CD4-positive, alpha-beta T cell (primary cell): ENCODE measurements at regions not wholly inside any gene's neighbourhood (a gene's known extent, or its start where the extent isn't known, plus 50 kb on each side); places are given as distances from the start of the nearest gene placed in this dataset.

ENCODE experiments used
- ATAC-seq: fragments of 200-7000 bp; cut with Tn5 transposase; one replicate; pipeline ENCODE4 v1.10.0; 2022; ENCODE audit warnings: mild to moderate bottlenecking; ENCODE audit not compliant: poor library complexity
- CTCF ChIA-PET: fragments of 350-600 bp; sonication (Branson Sonifier 250); formaldehyde crosslinking; loops from one replicate; lab custom pipeline; 2021; ENCODE audit warnings: antibody characterized with exemption, inconsistent platforms; lab: Charles Lee
- POLR2A ChIA-PET: fragments of 350-600 bp; sonication (Branson Sonifier 250); formaldehyde crosslinking; loops from one replicate; lab custom pipeline; 2021; ENCODE audit warnings: antibody characterized with exemption, inconsistent platforms; lab: Charles Lee
- DNase-seq, 14 experiments: peaks; one replicate each; pipeline ENCODE4 v3.0.0-alpha.2; 2013 to 2020; ENCODE audit warnings: mixed read lengths in 2 of 14
- H3K27ac ChIP-seq, 2 donors: one replicate each; pipeline versions ENCODE4 v1.5.1 to v1.7.0; 2013; ENCODE audit warnings: low read length in 2 of 2, low read depth in 1 of 2, mild to moderate bottlenecking in 1 of 2
- H3K27me3 ChIP-seq, 2 experiments: 1 replicate in 1 of 2; 2 replicates in 1 of 2; pipeline versions ENCODE4 v1.6.1 to v1.7.0; 2013; ENCODE audit warnings: low read length in 2 of 2, control low read depth in 1 of 2, mild to moderate bottlenecking in 1 of 2, moderate library complexity in 1 of 2; ENCODE audit not compliant: insufficient read depth in 2 of 2, control insufficient read depth in 1 of 2
- H3K36me3 ChIP-seq: one replicate; pipeline ENCODE4 v1.6.1; 2013; ENCODE audit warnings: low read length, control low read depth; ENCODE audit not compliant: insufficient read depth
- H3K4me1 ChIP-seq: one replicate; pipeline ENCODE4 v1.6.1; 2013; ENCODE audit warnings: low read length, control low read depth; ENCODE audit not compliant: insufficient read depth
- H3K4me3 ChIP-seq: one replicate; pipeline ENCODE4 v1.5.1; 2013; ENCODE audit warnings: mild to moderate bottlenecking, low read length, moderate library complexity
- H3K9me3 ChIP-seq, 2 experiments: 1 replicate in 1 of 2; 2 replicates in 1 of 2; pipeline versions ENCODE4 v1.6.1 to v1.7.0; 2013; ENCODE audit warnings: low read length in 2 of 2, mild to moderate bottlenecking in 2 of 2, control low read depth in 1 of 2, moderate library complexity in 1 of 2; ENCODE audit not compliant: control insufficient read depth in 1 of 2, insufficient read depth in 1 of 2
- H3K27ac Mint-ChIP-seq: one replicate; pipeline ENCODE4 v1.8.0; 2020; ENCODE audit warnings: mixed read lengths
- H3K27me3 Mint-ChIP-seq: one replicate; pipeline ENCODE4 v1.8.0; 2021; ENCODE audit warnings: mixed read lengths
- H3K36me3 Mint-ChIP-seq: one replicate; pipeline ENCODE4 v1.8.0; 2021; ENCODE audit warnings: low read depth, mixed read lengths
- H3K4me1 Mint-ChIP-seq: one replicate; pipeline ENCODE4 v1.8.0; 2021; ENCODE audit warnings: low read depth, mixed read lengths
- H3K4me3 Mint-ChIP-seq: one replicate; pipeline ENCODE4 v1.8.0; 2020; ENCODE audit warnings: mild to moderate bottlenecking, mixed read lengths
- H3K9me3 Mint-ChIP-seq: one replicate; pipeline ENCODE4 v1.8.0; 2020; ENCODE audit warnings: mixed read lengths
- intact Hi-C, 2 experiments: fragments of 100-400 bp; cut with DNase I in 1 of 2; cut with micrococcal nuclease in 1 of 2; formaldehyde crosslinking; loops; one replicate each; pipeline versions ENCODE4 v1.15.1 to v1.9.0; 2023 to 2025; cut with DNase I, micrococcal nuclease
- TF ChIP-seq, protein P1 (sequence below): fragments of 200-600 bp; IDR thresholded peaks from one replicate; pipeline ENCODE4 v1.8.0; 2022; ENCODE audit warnings: antibody characterized with exemption, mild to moderate bottlenecking

GRCh38 chr3:82058809-82059208, 297.4 kb upstream of the GBE1 start:
- no peak overlapping the region for H3K27ac Mint-ChIP-seq
- no peaks in the 10 kb centered on the region for H3K27me3 ChIP-seq
- POLR2A ChIA-PET = no interaction called here
- no peaks in the 10 kb centered on the region for H3K4me1 Mint-ChIP-seq
- DNase-seq = no peak
- H3K9me3 ChIP-seq = no peaks in the 10 kb centered on the region
- H3K4me3 ChIP-seq = no peak overlapping the region
- no peak overlapping the region for H3K27ac ChIP-seq
- CTCF ChIA-PET = no interaction called here
- no peaks in the 10 kb centered on the region for H3K36me3 ChIP-seq
- H3K27me3 Mint-ChIP-seq = no peaks in the 10 kb centered on the region
- intact Hi-C loops = no loop called here
- H3K36me3 Mint-ChIP-seq = no peaks in the 10 kb centered on the region
- H3K4me1 ChIP-seq = no peaks in the 10 kb centered on the region
- no peak overlapping the region for H3K4me3 Mint-ChIP-seq
- TF ChIP-seq, protein P1, sequence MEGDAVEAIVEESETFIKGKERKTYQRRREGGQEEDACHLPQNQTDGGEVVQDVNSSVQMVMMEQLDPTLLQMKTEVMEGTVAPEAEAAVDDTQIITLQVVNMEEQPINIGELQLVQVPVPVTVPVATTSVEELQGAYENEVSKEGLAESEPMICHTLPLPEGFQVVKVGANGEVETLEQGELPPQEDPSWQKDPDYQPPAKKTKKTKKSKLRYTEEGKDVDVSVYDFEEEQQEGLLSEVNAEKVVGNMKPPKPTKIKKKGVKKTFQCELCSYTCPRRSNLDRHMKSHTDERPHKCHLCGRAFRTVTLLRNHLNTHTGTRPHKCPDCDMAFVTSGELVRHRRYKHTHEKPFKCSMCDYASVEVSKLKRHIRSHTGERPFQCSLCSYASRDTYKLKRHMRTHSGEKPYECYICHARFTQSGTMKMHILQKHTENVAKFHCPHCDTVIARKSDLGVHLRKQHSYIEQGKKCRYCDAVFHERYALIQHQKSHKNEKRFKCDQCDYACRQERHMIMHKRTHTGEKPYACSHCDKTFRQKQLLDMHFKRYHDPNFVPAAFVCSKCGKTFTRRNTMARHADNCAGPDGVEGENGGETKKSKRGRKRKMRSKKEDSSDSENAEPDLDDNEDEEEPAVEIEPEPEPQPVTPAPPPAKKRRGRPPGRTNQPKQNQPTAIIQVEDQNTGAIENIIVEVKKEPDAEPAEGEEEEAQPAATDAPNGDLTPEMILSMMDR = no peak
- no peak for ATAC-seq
- no peaks in the 10 kb centered on the region for H3K9me3 Mint-ChIP-seq

- Mint-ChIP-seq H3K4me3 (no peak overlapping the region), H3K36me3 (no peaks in the 10 kb centered on the region), H3K9me3 (no peaks in the 10 kb centered on the region), H3K27me3 (no peaks in the 10 kb centered on the region), H3K4me1 (no peaks in the 10 kb centered on the region), H3K27ac (no peak overlapping the region)
- no peak for DNase-seq
- no peak overlapping the region for H3K27ac ChIP-seq
- H3K36me3 ChIP-seq = no peaks in the 10 kb centered on the region
- ChIA-PET CTCF (no interaction called here), POLR2A (no interaction called here)
- no peak for ATAC-seq
- TF ChIP-seq, protein P1 = no peak
- H3K9me3 ChIP-seq = no peaks in the 10 kb centered on the region
- no peak overlapping the region for H3K4me3 ChIP-seq
- no peaks in the 10 kb centered on the region for H3K4me1 ChIP-seq
- intact Hi-C loops = no loop called here
- H3K27me3 ChIP-seq = no peaks in the 10 kb centered on the region
Observed at GRCh38 chr3:82055792-82056191, 294.3 kb upstream of the GBE1 start.

- Histone ChIP-seq H3K4me1 (no peaks in the 10 kb centered on the region), H3K36me3 (no peaks in the 10 kb centered on the region), H3K27ac (no peak overlapping the region), H3K27me3 (no peaks in the 10 kb centered on the region), H3K4me3 (no peak overlapping the region), H3K9me3 (no peaks in the 10 kb centered on the region)
- intact Hi-C loops = no loop called here
- Mint-ChIP-seq H3K4me1 (no peaks in the 10 kb centered on the region), H3K9me3 (no peaks in the 10 kb centered on the region), H3K36me3 (no peaks in the 10 kb centered on the region), H3K27me3 (no peaks in the 10 kb centered on the region), H3K4me3 (no peak overlapping the region), H3K27ac (no peak overlapping the region)
- CTCF ChIA-PET = no interaction called here
- no peak for ATAC-seq
- no peak for DNase-seq
- POLR2A ChIA-PET = no interaction called here
- TF ChIP-seq, protein P1 = no peak
Observed at GRCh38 chr3:82054849-82055248, 293.4 kb upstream of the GBE1 start.
